H7 (cell line): ENCODE measurements at regions not wholly inside any gene's neighbourhood (a gene's known extent, or its start where the extent isn't known, plus 50 kb on each side); places are given as distances from the start of the nearest gene placed in this dataset.
"Not testable (repeated sequence)": the region's sequence is repeated elsewhere in the genome, so short reads cannot be mapped to it uniquely, and the experiment has no call there.

Source experiments
- DNase-seq: peaks from one replicate; pipeline ENCODE4 v3.0.0; 2012
- H3K27me3 ChIP-seq: 2 replicates; pipeline ENCODE4 v1.6.0; 2011; ENCODE audit warnings: mild to moderate bottlenecking, low read length; ENCODE audit not compliant: control insufficient read depth, insufficient read depth
- H3K36me3 ChIP-seq: replicated peaks from 2 replicates; pipeline ENCODE4 v1.5.1; 2011; ENCODE audit warnings: low read length; ENCODE audit not compliant: control insufficient read depth, insufficient read depth
- H3K4me3 ChIP-seq: 2 replicates; pipeline ENCODE4 v1.5.1; 2011; ENCODE audit warnings: low read depth, mild to moderate bottlenecking, control low read depth, low read length, moderate library complexity; ENCODE audit not compliant: insufficient read depth

DNA sequence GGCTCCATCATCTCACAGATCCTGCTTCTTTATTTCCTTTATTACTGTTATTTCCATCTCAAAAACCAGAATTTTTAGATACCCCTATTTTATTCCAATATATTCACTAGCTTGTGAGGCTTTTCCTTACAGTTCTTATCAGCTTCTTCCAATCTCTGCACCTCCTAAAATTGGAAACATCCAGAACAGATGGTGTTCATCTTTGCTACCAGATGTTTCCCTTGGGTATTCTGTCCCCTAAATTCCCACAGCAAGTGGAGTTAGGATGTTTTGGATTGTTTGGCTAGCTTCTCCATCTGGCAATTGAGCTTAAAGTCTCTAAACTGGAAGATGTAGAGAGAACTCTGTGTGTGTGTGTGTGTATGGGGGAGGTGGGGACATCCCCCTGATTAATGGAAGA lies 580.4 kb downstream of the DTWD2 start:
- DNase-seq = no peak
- H3K36me3 ChIP-seq = no peaks in the 10 kb centered on the region
- H3K4me3 ChIP-seq = no peak overlapping the region
- H3K27me3 ChIP-seq = no peaks in the 10 kb centered on the region

- no peaks in the 10 kb centered on the region for H3K27me3 ChIP-seq
- DNase-seq = no peak
- H3K4me3 ChIP-seq = no peak overlapping the region
- H3K36me3 ChIP-seq = no peaks in the 10 kb centered on the region
Measured at GRCh38 chr5:118405650-118406061, 582.7 kb downstream of the DTWD2 start.

DNA sequence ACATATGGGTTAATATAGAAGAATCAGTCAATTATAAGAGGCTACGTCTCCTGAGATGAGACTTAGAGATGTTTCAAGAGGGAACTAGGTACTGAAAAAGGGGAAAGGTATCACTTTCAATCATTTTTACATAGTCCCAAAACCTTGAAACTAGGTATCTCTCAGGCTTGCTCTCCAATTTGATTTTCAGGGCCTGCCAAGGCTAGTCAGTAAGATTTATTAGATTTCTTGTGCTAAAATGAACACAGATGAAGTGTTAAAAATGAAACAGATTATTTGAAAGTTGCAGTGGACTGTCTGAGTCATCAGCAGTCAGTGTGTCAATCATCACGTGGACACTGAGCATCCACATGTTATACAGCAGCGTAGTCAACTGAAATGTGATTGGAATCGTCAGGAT lies 591.1 kb downstream of the DTWD2 start:
- no peaks in the 10 kb centered on the region for H3K36me3 ChIP-seq
- H3K4me3 ChIP-seq = no peak overlapping the region
- no peak for DNase-seq
- no peaks in the 10 kb centered on the region for H3K27me3 ChIP-seq

GRCh38 chr5:118392491-118392890 lies 595.9 kb downstream of the DTWD2 start:
- Histone ChIP-seq H3K36me3 (no peaks in the 10 kb centered on the region), H3K27me3 (no peaks in the 10 kb centered on the region), H3K4me3 (no peak overlapping the region)
- DNase-seq = no peak

DNA sequence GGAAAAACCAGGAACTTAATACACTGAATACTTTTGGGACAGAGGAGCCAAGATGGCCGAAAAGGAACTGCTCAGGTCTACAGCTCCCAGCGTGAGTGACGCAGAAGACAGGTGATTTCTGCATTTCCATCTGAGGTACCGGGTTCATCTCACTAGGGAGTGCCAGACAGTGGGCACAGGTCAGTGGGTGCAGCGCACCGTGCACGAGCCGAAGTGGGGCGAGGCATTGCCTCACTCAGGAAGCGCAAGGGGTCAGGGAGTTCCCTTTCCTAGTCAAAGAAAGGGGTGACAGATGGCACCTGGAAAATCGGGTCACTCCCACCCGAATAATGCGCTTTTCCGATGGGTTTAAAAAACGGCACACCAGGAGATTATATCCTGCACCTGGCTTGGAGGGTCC lies 605.4 kb downstream of the DTWD2 start:
- not testable (repeated sequence) for H3K27me3 ChIP-seq, H3K36me3 ChIP-seq, H3K4me3 ChIP-seq, DNase-seq

GRCh38 chr5:118379470-118379869 lies 608.9 kb downstream of the DTWD2 start:
- no peaks in the 10 kb centered on the region for H3K27me3 ChIP-seq
- no peaks in the 10 kb centered on the region for H3K36me3 ChIP-seq
- DNase-seq = no peak
- no peak overlapping the region for H3K4me3 ChIP-seq

DNA sequence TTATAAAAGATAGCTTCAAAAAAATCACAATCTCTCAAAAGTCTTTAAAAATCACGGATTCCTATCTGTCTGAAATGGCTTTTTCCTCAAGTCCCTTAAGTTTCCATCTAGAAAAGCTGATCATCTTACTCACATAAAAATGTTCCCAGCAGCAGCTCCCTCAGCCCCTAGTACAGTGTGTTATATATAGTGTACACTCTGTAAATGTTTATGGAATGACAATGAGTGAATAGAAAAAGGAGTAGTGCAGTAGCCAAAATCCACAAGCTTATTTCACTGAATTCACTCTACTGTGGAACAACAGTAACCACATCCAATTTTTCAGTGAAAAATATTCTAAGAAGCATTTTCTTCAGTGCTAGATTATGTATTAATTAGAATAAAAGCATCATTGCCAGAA lies 609.4 kb downstream of the DTWD2 start:
- Histone ChIP-seq H3K4me3 (no peak overlapping the region), H3K27me3 (no peaks in the 10 kb centered on the region), H3K36me3 (no peaks in the 10 kb centered on the region)
- no peak for DNase-seq

DNA sequence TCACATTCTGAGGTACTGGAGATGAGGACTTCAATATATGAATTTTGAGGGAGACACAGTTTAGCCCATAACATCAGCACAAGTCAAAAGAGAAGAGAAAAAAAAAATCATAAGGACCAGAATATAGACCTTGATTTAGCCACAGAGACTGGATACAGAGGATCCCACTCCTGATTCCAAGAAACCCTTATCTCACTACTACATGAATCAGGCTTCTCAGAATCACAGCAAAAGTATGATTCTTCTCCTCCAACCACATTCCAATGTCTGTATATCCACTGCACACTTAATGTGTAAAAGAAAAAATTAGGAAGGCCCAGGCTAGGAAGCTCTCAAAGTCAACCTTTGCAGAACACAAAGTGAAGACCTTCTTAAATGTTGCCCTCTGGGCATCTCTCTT lies 610.9 kb downstream of the DTWD2 start:
- DNase-seq = no peak
- no peaks in the 10 kb centered on the region for H3K27me3 ChIP-seq
- H3K36me3 ChIP-seq = no peaks in the 10 kb centered on the region
- no peak overlapping the region for H3K4me3 ChIP-seq

DNA sequence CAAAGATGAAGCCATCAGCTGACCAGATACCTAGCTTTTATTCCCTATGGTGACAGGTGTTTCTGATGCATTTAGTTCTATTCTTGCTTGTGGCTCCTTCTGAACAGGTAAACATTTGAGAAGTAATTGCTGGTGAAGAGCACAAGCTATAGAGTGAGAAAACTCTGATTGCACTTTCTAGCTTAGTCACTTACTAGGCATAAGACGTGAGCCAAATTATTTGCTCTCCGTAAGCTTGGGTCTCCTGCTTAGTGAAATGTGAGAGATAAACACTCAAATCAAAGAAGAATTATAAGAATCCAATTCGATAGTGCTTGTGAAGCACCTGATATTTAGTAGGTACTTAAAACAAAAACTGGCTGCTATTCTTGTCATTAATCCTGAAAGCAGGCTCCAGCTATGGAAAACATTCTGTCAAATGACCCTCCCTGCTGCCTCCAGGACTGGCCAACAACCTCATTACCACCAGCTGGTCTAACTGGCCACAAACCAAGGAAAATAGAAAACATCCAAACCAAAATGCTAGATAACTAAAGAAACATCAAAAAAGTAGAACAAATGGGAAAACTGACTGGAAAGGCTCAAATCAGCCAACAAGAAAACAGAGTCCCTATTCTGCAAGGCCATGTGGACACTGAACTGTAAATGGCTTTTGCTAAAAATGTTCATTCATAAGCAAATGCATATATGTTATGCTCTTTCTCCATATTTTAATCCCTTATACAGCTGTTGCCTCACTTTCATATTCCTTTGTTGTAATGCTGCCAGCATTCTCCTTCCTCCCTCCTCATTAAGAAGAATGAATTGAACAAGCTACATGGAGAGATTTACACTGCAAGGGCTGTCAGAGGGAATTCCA lies 616.1 kb downstream of the DTWD2 start:
- Histone ChIP-seq H3K4me3 (no peak overlapping the region), H3K27me3 (no peaks in the 10 kb centered on the region), H3K36me3 (no peaks in the 10 kb centered on the region)
- DNase-seq = no peak

- no peak for DNase-seq
- no peaks in the 10 kb centered on the region for H3K27me3 ChIP-seq
- H3K36me3 ChIP-seq = no peaks in the 10 kb centered on the region
- H3K4me3 ChIP-seq = no peak overlapping the region
Measured at GRCh38 chr5:118366429-118366828, 621.9 kb downstream of the DTWD2 start.

- H3K36me3 ChIP-seq = no peaks in the 10 kb centered on the region
- no peak overlapping the region for H3K4me3 ChIP-seq
Measured at GRCh38 chr5:118365718-118366117, 622.6 kb downstream of the DTWD2 start.

GRCh38 chr5:118354797-118355196 lies 633.5 kb downstream of the DTWD2 start:
- no peaks in the 10 kb centered on the region for H3K36me3 ChIP-seq
- H3K4me3 ChIP-seq = no peak overlapping the region
- no peaks in the 10 kb centered on the region for H3K27me3 ChIP-seq
- no peak for DNase-seq

More at GRCh38 chr5:118365718-118366117, 622.6 kb downstream of the DTWD2 start:
- H3K27me3 ChIP-seq = no peaks in the 10 kb centered on the region
- DNase-seq = no peak

DNA sequence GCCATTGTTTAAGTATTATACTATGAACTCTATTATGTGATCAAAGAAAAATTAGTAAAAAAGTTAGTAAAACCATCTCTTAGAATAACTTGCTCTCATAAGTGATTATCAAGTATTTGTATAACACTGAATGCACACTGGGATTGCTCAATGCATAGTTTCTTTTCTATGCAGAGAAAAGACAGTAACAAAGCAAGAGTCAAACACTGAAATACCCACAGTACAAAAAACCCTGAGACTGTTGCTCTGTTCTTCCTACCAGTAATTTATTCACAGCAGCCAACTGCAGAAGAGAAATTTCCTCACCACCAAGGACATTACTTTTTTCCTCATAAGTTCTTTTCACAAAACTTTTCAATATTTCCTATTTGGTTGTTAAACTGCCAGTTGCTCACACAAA lies 634.4 kb downstream of the DTWD2 start:
- no peak for DNase-seq
- Histone ChIP-seq H3K4me3 (no peak overlapping the region), H3K27me3 (no peaks in the 10 kb centered on the region), H3K36me3 (no peaks in the 10 kb centered on the region)

DNA sequence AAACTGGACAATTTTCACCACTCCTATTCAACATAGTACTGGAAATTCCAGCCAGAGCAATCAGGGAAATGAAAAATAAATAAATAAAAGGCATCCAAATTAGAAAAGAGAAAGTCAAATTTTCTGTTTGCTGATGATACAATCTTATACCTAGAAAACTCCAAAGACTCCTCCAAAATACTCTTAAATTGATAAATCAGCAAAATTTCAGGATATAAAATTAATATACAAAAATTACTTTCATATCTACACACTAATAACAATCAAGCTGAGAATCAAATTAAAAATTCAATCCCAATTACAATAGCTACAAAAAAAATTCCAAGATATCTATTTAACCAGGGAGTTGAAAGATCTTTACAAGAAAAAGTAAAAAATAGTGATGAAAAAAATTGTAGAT lies 651.9 kb downstream of the DTWD2 start:
- H3K4me3 ChIP-seq = no peak overlapping the region
- DNase-seq = no peak
- no peaks in the 10 kb centered on the region for H3K36me3 ChIP-seq
- H3K27me3 ChIP-seq = no peaks in the 10 kb centered on the region

GRCh38 chr5:118327389-118327788 lies 661.0 kb downstream of the DTWD2 start:
- Histone ChIP-seq H3K36me3 (no peaks in the 10 kb centered on the region), H3K27me3 (no peaks in the 10 kb centered on the region), H3K4me3 (no peak overlapping the region)
- no peak for DNase-seq
